PC-9 (cell line): ENCODE measurements at regions not wholly inside any gene's neighbourhood (a gene's known extent, or its start where the extent isn't known, plus 50 kb on each side); places are given as distances from the start of the nearest gene placed in this dataset.

Experiments
- EZH2 ChIP-seq: fragments of 200-600 bp; sonication (generic); IDR thresholded peaks from 2 replicates; pipeline ENCODE4 v1.8.0; 2017; ENCODE audit warnings: antibody characterized with exemption, low read depth
- TF ChIP-seq, protein P1 (sequence below): fragments of 200-600 bp; sonication (generic); conservative IDR thresholded peaks from 2 replicates; pipeline ENCODE4 v1.6.1; 2017; ENCODE audit warnings: mixed run types, antibody characterized with exemption, mild to moderate bottlenecking, moderate library complexity

DNA sequence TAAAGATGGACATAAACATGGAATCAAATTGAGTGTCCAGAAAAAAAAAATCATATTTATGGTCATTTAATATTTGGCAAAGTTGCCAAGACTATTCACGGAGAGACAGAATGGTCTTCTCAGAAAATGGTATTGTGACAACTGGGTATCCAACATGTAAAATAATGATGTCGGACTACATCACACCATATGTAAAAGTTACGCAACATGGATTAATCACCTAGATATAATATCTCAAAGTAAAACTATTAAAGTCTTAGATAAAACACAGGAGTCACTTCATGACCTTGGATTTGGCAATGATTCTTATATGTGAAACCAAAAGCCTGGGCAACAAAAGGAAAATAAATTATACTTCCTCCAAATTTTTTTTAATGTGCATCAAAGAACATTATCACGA, 1591.7 kb upstream of the DDX18 start:
- TF ChIP-seq, protein P1, sequence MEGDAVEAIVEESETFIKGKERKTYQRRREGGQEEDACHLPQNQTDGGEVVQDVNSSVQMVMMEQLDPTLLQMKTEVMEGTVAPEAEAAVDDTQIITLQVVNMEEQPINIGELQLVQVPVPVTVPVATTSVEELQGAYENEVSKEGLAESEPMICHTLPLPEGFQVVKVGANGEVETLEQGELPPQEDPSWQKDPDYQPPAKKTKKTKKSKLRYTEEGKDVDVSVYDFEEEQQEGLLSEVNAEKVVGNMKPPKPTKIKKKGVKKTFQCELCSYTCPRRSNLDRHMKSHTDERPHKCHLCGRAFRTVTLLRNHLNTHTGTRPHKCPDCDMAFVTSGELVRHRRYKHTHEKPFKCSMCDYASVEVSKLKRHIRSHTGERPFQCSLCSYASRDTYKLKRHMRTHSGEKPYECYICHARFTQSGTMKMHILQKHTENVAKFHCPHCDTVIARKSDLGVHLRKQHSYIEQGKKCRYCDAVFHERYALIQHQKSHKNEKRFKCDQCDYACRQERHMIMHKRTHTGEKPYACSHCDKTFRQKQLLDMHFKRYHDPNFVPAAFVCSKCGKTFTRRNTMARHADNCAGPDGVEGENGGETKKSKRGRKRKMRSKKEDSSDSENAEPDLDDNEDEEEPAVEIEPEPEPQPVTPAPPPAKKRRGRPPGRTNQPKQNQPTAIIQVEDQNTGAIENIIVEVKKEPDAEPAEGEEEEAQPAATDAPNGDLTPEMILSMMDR = no peak
- no peak for TF ChIP-seq EZH2
